22Rv1 (cell line): ENCODE measurements at regions not wholly inside any gene's neighbourhood (a gene's known extent, or its start where the extent isn't known, plus 50 kb on each side); places are given as distances from the start of the nearest gene placed in this dataset.

Source experiments
- H3K27ac ChIP-seq: fragments of 450-650 bp; 2 replicates; pipeline ENCODE4 v1.5.1; 2017
- ZFX ChIP-seq: fragments of 450-650 bp; IDR thresholded peaks from 2 replicates; pipeline ENCODE4 v1.6.1; 2017; ENCODE audit warnings: antibody characterized with exemption, borderline replicate concordance
- TF ChIP-seq, protein P1 (sequence below): fragments of 450-650 bp; IDR thresholded peaks from 2 replicates; pipeline ENCODE4 v1.5.1; 2017; ENCODE audit warnings: mild to moderate bottlenecking

DNA sequence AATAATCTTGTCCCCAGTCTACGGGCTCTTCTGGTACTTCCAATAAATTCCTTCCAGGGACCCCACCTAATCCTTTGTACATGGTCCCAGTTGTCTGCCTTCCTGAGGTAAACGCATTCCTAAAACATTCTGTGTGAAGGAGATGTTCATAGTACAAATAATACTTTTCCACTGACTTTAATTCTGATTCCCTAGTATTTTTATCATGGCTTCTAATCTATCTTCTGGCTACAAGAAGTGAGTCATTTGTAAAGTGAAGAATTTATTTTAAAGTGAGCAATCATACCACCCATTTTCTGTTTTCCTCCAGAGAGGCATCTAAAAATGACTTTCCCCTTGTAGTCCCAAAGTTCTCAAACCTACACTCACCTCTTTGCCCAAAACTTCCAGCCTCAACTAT is 65.9 kb upstream of the NUDT4 start:
- no peak overlapping the region for H3K27ac ChIP-seq
- no peak for TF ChIP-seq ZFX
- TF ChIP-seq, protein P1, sequence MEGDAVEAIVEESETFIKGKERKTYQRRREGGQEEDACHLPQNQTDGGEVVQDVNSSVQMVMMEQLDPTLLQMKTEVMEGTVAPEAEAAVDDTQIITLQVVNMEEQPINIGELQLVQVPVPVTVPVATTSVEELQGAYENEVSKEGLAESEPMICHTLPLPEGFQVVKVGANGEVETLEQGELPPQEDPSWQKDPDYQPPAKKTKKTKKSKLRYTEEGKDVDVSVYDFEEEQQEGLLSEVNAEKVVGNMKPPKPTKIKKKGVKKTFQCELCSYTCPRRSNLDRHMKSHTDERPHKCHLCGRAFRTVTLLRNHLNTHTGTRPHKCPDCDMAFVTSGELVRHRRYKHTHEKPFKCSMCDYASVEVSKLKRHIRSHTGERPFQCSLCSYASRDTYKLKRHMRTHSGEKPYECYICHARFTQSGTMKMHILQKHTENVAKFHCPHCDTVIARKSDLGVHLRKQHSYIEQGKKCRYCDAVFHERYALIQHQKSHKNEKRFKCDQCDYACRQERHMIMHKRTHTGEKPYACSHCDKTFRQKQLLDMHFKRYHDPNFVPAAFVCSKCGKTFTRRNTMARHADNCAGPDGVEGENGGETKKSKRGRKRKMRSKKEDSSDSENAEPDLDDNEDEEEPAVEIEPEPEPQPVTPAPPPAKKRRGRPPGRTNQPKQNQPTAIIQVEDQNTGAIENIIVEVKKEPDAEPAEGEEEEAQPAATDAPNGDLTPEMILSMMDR, result no peak

DNA sequence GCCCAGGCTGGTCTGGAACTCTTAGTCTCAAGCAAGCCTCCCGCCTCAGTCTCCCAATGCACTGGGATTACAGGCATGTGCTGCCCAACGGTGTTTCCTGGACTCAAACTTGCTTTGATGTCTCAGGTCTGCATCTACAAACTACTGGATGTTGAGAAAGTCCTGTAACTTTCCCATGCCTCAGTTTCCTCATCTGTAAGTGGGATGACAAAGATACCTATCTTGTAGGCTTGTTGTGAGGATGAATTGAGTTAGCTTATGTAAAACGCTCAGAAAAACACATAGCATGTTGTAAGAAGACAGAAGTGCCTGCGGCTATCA is 63.6 kb upstream of the NUDT4 start:
- peak overlapping the region; percentile 99 for H3K27ac ChIP-seq
- TF ChIP-seq ZFX, result no peak
- TF ChIP-seq, protein P1, result no peak

DNA sequence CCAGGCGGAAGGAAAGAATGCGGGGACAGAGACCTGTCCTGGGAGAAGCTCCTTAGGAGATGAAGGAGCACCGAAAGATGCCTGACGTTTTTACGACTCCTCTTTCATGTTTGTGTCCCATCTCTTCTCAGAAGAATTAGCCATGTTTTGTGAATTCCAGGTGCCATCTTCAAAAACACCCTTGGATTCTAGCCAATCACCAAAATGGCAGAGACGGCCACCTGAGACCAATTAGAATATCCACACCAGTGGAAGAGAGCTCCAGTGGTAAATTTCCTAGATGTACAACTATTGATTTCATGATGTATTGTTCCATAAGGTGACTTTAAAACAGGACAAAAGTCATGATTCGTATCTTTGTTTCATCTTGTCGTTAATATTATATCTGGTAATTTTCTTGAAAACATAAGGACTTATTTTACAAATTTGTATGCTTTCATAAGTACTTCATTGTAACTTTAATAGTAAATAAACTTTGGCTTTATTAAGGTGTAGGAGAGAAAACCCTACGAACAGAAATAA is 62.3 kb upstream of the NUDT4 start:
- TF ChIP-seq, protein P1, result no peak
- H3K27ac ChIP-seq, result peak overlapping the region; percentile 99

DNA sequence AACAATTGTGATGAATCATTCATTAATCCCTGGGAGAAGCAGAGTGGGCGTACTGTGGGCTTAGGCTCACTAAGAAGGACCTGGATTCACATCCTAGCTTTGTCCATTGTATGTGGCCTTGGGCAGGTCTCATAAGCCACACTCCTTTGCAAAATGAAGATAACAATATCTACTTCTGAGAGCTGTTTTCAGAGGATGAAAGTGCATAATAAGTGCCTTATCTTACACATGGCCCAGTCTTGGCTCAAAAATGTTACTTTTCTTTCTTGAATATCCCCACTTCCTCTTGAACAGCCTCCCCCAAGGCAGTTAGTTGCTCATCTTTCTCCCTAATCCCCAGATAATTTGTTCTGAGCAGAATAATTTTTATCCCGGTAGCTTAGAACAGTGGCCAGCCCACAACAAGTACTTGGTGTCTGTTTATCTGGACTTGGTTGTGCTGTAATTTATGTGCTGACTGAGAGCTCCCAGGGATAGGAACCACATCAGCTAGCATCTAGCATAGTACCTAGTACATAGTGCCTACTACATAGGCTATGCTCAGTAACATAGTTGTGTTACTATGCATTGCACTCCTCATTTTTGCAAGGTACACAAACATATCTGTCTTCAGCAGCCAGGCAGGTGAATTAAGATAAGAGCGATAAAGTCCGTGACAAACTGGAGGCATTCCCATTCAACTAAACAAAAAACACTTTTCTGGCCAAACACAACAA is 61.7 kb upstream of the NUDT4 start:
- no peak for TF ChIP-seq ZFX
- TF ChIP-seq, protein P1, result no peak

DNA sequence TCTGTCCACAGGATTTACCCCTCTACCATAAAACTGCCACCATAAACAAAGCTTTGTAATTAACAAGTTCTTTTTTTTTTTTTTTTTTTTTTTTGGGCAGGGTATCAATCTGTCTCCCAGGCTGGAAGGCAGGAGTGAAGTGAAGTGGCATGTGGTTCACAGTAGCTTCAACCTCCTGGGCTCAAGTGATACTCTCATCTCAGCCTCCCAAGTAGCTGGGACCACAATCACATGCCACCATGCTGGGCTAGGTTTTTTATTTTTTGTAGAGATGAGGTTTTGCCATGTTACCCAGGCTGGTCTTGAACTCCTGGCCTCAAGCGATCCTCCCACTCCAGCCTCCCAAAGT is 61.1 kb upstream of the NUDT4 start:
- TF ChIP-seq, protein P1, result no peak
- TF ChIP-seq ZFX, result no peak
- H3K27ac ChIP-seq, result peak overlapping the region; percentile 99

More for the DNA sequence above, 61.7 kb upstream of the NUDT4 start:
- peak overlapping the region; percentile 99 for H3K27ac ChIP-seq

DNA sequence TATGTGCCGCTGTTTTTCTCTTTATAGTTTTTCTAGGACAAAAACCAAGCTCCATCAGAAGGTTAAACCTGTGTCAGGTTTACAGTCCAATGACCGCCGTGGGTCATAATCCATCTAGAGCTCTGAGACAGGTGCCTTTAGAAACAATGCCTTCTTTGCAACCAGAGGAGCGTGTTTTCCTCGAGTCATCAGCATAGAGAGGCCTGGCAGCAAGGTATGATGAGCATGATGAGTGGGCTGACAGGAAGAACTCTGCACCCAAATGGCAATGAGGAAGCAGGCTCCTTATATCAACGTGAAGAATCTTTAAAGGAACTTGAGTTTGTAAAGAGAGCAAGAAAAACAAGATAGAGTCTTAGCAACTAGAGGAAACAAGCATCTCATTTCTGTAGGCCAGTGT is 60.5 kb upstream of the NUDT4 start:
- H3K27ac ChIP-seq, result no peak overlapping the region
- TF ChIP-seq, protein P1, result no peak
- TF ChIP-seq ZFX, result no peak

DNA sequence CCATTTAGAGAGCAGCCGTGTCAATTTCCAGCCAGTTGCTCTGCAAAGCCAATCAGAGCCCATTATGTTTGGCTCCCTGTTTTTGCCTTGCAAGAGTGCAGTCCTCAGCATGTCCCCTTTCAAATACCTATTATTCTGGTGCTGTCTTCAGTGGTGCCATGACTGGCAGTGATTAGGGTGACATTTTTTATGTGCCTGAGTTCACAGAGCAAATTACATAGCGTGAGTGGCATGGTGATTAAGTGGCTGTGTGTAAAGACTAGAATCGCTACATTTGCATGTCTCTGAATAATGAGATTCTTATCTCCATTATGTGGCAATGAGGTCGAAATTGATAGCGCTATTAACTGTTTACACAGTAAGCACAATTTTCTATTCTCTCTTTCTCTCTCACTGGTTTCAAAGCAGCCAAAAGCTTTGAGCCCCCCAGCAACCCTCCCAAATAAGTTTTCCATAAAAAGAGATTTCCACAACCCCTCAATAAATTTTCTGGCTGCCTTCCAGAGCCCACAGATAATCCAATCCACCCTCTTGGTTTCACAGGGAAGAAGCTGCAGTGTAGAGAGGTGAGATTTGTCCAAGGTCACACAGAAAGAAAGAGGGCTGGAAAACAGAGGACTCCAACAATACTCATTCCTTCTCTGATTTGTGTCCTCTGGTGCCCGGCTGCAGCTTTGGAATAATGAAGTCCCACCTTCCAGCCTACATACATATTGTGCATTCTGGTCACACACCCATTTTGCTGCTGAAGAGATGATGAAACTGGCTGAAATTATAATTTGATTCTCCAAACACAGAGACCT is 58.8 kb upstream of the NUDT4 start:
- no peak for TF ChIP-seq ZFX
- TF ChIP-seq, protein P1, result no peak
- no peak overlapping the region for H3K27ac ChIP-seq
